ENCODE measurements at regions not wholly inside any gene's neighbourhood (a gene's known extent, or its start where the extent isn't known, plus 50 kb on each side); places are given as distances from the start of the nearest gene placed in this dataset.

DNA sequence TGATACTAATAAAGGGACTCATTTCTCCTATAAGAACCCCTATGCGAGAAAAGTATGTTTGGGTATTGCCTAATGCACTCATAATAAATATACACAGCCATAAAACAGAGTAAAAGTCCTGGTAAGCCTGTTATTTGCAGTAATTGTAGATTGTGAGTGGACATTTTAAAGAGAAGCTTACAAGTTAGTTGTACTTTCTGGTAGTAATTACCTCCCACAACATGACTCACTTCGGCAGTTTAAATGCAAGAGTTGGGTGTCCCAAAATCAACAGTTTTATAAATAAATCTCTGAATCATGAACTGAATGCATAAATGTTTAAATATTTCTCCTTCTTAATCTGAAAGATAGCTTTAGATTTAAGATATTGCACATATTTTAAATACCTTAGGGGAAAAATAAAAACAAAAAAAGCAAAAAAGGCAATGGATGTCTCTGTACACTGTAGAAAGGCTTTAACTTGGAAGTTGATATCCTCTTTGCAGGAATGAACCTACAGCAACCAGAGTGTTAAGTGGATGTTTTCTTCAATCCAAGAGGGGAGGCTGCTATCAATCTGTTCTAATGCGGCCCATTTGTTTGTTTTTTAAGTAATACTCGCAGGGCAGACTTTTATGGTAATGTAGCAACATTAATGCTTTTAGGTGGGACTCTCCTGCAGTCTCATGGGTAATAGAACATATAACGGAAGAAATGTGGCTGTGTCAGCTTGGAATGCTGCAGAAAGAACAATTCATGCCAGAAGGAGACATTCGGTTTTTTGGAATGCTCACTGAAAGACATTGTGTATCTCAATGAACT, 57.3 kb upstream of the ZEB1 start:
- TF ChIP-seq, protein P1, sequence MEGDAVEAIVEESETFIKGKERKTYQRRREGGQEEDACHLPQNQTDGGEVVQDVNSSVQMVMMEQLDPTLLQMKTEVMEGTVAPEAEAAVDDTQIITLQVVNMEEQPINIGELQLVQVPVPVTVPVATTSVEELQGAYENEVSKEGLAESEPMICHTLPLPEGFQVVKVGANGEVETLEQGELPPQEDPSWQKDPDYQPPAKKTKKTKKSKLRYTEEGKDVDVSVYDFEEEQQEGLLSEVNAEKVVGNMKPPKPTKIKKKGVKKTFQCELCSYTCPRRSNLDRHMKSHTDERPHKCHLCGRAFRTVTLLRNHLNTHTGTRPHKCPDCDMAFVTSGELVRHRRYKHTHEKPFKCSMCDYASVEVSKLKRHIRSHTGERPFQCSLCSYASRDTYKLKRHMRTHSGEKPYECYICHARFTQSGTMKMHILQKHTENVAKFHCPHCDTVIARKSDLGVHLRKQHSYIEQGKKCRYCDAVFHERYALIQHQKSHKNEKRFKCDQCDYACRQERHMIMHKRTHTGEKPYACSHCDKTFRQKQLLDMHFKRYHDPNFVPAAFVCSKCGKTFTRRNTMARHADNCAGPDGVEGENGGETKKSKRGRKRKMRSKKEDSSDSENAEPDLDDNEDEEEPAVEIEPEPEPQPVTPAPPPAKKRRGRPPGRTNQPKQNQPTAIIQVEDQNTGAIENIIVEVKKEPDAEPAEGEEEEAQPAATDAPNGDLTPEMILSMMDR (IDR thresholded peaks at IDR 0.05): no peak
- TF ChIP-seq POLR2A (IDR thresholded peaks at IDR 0.05): no peak
